ENCODE measurements at regions not wholly inside any gene's neighbourhood (a gene's known extent, or its start where the extent isn't known, plus 50 kb on each side); places are given as distances from the start of the nearest gene placed in this dataset.
"Not testable (repeated sequence)": the region's sequence is repeated elsewhere in the genome, so short reads cannot be mapped to it uniquely, and the experiment has no call there.

GRCh38 chr11:67873223-67873622 lies 130.7 kb downstream of the UNC93B1 start:
- not testable (repeated sequence) for DNase-seq (ENCODE audit: low spot score)

- DNase-seq (ENCODE audit: low spot score) = not testable (repeated sequence)
Observed at GRCh38 chr11:67871168-67871567, 132.7 kb downstream of the UNC93B1 start.

- not testable (repeated sequence) for DNase-seq (ENCODE audit: low spot score)
Observed at GRCh38 chr11:67862896-67863295, 141.0 kb downstream of the UNC93B1 start.

- DNase-seq (ENCODE audit: low spot score) = not testable (repeated sequence)
Observed at GRCh38 chr11:67859513-67860161, 144.3 kb downstream of the UNC93B1 start.

GRCh38 chr11:67850747-67851146 lies 153.2 kb downstream of the UNC93B1 start:
- DNase-seq (ENCODE audit: low spot score) = not testable (repeated sequence)

- DNase-seq (ENCODE audit: low spot score) = not testable (repeated sequence)
Observed at GRCh38 chr11:67849766-67850165, 154.1 kb downstream of the UNC93B1 start.

- not testable (repeated sequence) for DNase-seq (ENCODE audit: low spot score)
Observed at GRCh38 chr11:67847896-67848875, 155.7 kb downstream of the UNC93B1 start.

GRCh38 chr11:67846303-67846702 lies 157.6 kb downstream of the UNC93B1 start:
- not testable (repeated sequence) for DNase-seq (ENCODE audit: low spot score)

GRCh38 chr11:67845296-67845695 lies 158.6 kb downstream of the UNC93B1 start:
- not testable (repeated sequence) for DNase-seq (ENCODE audit: low spot score)

- DNase-seq (ENCODE audit: low spot score) = not testable (repeated sequence)
Observed at GRCh38 chr11:67840599-67840998, 163.3 kb downstream of the UNC93B1 start.

- not testable (repeated sequence) for DNase-seq (ENCODE audit: low spot score)
Observed at GRCh38 chr11:67830152-67830551, 155.7 kb upstream of the ALDH3B2 start.

- not testable (repeated sequence) for DNase-seq (ENCODE audit: low spot score)
Observed at GRCh38 chr11:67826951-67827296, 152.5 kb upstream of the ALDH3B2 start.

GRCh38 chr11:67826028-67826950 lies 151.9 kb upstream of the ALDH3B2 start:
- not testable (repeated sequence) for DNase-seq (ENCODE audit: low spot score)

- DNase-seq (ENCODE audit: low spot score) = not testable (repeated sequence)
Observed at GRCh38 chr11:67824861-67825260, 150.4 kb upstream of the ALDH3B2 start.

- no peak for DNase-seq (ENCODE audit: low spot score)
Observed at GRCh38 chr11:67820081-67820480, 145.7 kb upstream of the ALDH3B2 start.

GRCh38 chr11:67817558-67817957 lies 143.1 kb upstream of the ALDH3B2 start:
- not testable (repeated sequence) for DNase-seq (ENCODE audit: low spot score)

GRCh38 chr11:67809301-67809700 lies 134.9 kb upstream of the ALDH3B2 start:
- DNase-seq (ENCODE audit: low spot score) = not testable (repeated sequence)

- DNase-seq (ENCODE audit: low spot score) = not testable (repeated sequence)
Observed at GRCh38 chr11:67807896-67808295, 133.5 kb upstream of the ALDH3B2 start.

- not testable (repeated sequence) for DNase-seq (ENCODE audit: low spot score)
Observed at GRCh38 chr11:67806728-67807235, 132.4 kb upstream of the ALDH3B2 start.

- DNase-seq (ENCODE audit: low spot score) = peak; percentile 1
Observed at GRCh38 chr11:67806183-67806582, 131.8 kb upstream of the ALDH3B2 start.
